MM.1S (cell line): ENCODE measurements at regions not wholly inside any gene's neighbourhood (a gene's known extent, or its start where the extent isn't known, plus 50 kb on each side); places are given as distances from the start of the nearest gene placed in this dataset.

Experiments
- EZH2 ChIP-seq: fragments of 300-600 bp; sonication (generic); optimal IDR thresholded peaks from 2 replicates; pipeline ENCODE3; 2017; ENCODE audit warnings: low read depth, mild to moderate bottlenecking, antibody characterized with exemption, low read length, mixed read lengths
- TF ChIP-seq, protein P1 (sequence below): fragments of 300-600 bp; sonication (generic); IDR thresholded peaks from 2 replicates; pipeline ENCODE4 v1.5.1; 2016; ENCODE audit warnings: antibody characterized with exemption, low read length, mixed read lengths

DNA sequence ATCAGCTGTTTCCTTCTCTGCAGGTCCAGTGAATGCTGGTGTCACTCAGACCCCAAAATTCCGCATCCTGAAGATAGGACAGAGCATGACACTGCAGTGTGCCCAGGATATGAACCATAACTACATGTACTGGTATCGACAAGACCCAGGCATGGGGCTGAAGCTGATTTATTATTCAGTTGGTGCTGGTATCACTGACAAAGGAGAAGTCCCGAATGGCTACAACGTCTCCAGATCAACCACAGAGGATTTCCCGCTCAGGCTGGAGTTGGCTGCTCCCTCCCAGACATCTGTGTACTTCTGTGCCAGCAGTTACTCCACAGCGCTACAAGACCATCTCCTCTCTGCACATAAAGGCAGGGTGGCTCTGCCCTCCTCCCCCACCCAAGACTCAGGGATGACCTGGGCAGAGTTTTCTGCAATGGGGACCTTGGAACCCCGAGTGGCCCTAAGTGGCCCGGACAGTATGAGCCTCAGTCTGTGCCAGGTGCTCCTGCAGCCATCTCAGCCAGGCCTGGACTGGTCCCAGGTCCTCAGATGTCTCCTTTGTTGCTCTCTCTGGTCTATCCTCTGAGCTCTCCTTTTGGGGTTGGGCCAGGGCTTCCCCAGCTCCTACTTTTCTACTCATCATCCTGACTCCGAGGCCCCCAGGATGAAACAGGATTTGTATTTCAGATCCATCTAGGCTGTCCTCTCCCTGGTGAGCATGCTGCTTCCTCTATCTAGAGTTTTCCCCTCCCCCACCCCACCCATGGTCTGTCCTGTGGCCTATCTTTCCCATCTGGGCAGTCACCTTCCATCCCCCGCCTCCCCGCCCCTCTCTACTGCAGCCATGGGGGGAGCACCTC is 212.1 kb upstream of the PRSS58 start:
- TF ChIP-seq, protein P1, sequence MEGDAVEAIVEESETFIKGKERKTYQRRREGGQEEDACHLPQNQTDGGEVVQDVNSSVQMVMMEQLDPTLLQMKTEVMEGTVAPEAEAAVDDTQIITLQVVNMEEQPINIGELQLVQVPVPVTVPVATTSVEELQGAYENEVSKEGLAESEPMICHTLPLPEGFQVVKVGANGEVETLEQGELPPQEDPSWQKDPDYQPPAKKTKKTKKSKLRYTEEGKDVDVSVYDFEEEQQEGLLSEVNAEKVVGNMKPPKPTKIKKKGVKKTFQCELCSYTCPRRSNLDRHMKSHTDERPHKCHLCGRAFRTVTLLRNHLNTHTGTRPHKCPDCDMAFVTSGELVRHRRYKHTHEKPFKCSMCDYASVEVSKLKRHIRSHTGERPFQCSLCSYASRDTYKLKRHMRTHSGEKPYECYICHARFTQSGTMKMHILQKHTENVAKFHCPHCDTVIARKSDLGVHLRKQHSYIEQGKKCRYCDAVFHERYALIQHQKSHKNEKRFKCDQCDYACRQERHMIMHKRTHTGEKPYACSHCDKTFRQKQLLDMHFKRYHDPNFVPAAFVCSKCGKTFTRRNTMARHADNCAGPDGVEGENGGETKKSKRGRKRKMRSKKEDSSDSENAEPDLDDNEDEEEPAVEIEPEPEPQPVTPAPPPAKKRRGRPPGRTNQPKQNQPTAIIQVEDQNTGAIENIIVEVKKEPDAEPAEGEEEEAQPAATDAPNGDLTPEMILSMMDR, result no peak
- no peak for TF ChIP-seq EZH2
